ENCODE measurements at regions not wholly inside any gene's neighbourhood (a gene's known extent, or its start where the extent isn't known, plus 50 kb on each side); places are given as distances from the start of the nearest gene placed in this dataset.

DNA sequence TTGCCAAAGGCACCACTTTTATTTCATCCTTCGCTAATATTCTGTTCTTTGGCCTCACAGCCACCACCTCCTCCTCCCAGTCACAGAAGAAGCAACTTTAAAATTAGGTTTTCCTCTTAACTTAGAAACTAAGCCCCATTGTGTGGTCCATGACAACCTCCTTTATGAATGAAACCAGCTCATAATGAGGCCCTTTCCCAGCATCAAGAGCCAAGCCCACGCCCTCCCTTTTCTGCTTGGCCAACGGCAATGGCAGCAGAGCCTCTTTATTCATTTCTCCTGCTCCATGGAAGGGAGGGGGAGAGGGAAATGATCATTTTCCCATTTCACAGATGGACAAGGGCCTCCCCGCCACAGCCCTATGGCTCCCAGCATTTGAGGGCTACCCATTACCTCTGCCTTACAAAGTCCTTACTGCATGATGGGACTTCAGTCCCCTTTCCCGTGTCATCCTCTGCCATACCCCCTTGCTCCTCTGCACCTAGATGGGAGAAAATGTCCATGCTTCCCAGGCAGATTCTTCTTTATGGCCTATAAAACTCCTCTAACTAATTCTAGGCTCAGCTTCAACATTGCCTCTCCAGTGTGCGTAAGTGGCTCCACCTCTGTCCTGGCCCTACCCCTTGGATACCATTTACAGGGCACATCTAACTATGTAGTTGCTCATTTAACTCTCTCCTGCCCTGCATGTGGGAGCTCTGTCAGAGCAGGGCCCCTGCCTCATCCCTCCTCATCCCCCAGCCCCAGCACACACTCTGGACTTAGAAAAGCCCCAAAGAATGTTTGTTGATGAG, 475.5 kb downstream of the RPS24 start:
- H3K27me3 ChIP-seq (ENCODE audit: control insufficient read depth in 3 of 3, insufficient read depth in 3 of 3, low read depth in 1 of 3, low read length in 3 of 3): no peaks in the 10 kb centered on the region
- H2BK5ac ChIP-seq (ENCODE audit: low read length): no peak overlapping the region
- H2BK120ac ChIP-seq (ENCODE audit: low read depth, low read length): no peak overlapping the region
- no peak overlapping the region for H3K14ac ChIP-seq (ENCODE audit: low read length)
- WGBS, 2 donors (ENCODE audit: extremely low coverage in 2 of 2, insufficient read length in 2 of 2, insufficient replicate concordance in 1 of 2): no CpG with 5 or more reads among the region's 6 CpGs
- H3K4ac ChIP-seq (ENCODE audit: low read length): no peak overlapping the region
- H3K9me3 ChIP-seq (replicated peaks in 1 of 2; ENCODE audit: control insufficient read depth in 2 of 2, insufficient read depth in 1 of 2, low read depth in 1 of 2, low read length in 2 of 2): no peaks in the 10 kb centered on the region
- H4K91ac ChIP-seq (ENCODE audit: low read depth, low read length, poor library complexity): no peak overlapping the region
- H3K9ac ChIP-seq (ENCODE audit: low read depth, low read length, poor library complexity): no peak overlapping the region
- no peaks in the 10 kb centered on the region for H3K79me1 ChIP-seq (ENCODE audit: low read depth, low read length)
- peak overlapping the region; percentile 41 for H3K18ac ChIP-seq (ENCODE audit: low read length)
- no peak overlapping the region for H3K27ac ChIP-seq (replicated peaks; ENCODE audit: low read length)
- H2AFZ ChIP-seq (ENCODE audit: low read length): peak overlapping the region; percentile 27
- no peak overlapping the region for H4K8ac ChIP-seq (ENCODE audit: low read depth, low read length)
- H3K23ac ChIP-seq (ENCODE audit: low read depth, low read length, poor library complexity): no peak overlapping the region
- no peak for DNase-seq (ENCODE audit: low spot score)
- no peak overlapping the region for H3K4me2 ChIP-seq (ENCODE audit: insufficient read depth, low read length, poor library complexity, severe bottlenecking)
- peak overlapping the region; percentile 17 for H2BK12ac ChIP-seq (ENCODE audit: low read length)
- H2AK5ac ChIP-seq (ENCODE audit: low read depth, low read length): peak overlapping the region; percentile 16
- H3K4me1 ChIP-seq (ENCODE audit: control insufficient read depth in 2 of 2, insufficient read depth in 1 of 2, low read depth in 1 of 2, low read length in 2 of 2): peaks cover 17 to 24% of the 10 kb centered on the region in 2 donors
- no peak overlapping the region for H3K4me3 ChIP-seq (ENCODE audit: low read length in 2 of 2)
- no peaks in the 10 kb centered on the region for H3K36me3 ChIP-seq (replicated peaks in 1 of 2; ENCODE audit: control insufficient read depth in 2 of 2, insufficient read depth in 2 of 2, low read length in 2 of 2)
- H2BK15ac ChIP-seq (ENCODE audit: low read length): no peak overlapping the region

DNA sequence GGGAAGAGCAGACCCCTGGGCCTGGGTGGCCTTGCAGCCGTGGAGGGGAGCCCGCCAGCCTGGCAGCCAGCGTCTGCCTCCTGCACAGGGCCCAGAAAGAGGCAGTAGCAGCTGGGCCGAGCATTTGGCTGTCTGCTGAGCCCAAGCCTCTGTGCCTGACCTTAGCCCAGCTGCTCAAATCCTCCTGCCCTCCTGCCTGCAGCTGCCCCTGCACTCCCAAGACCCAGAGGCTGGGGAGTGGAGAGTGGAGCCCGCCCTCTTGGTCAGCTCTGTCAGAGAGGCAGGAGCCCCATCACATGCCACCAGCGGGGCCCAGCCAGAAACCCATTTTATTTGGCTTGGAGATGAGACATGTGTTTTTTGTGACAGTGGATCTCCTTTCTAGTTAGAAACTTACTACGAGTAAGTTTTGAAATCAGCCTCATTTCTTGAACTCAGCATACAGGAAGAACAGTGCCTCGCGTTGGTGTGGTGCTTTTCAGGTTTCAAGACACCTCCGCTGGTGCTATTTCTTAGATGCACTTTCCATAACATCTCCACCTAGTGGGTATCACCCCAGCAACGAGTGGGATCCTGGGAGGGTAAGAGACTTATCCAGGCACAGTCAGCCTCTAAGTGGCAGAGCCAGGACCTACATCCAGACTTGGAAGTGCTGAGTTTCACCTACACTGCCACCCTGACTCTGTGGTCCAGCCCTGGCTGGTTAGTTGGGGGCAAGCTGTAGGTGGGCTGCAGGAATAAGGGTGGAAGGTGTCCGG, 477.1 kb downstream of the RPS24 start:
- Histone ChIP-seq H4K8ac (ENCODE audit: low read depth, low read length) (no peak overlapping the region), H4K91ac (ENCODE audit: low read depth, low read length, poor library complexity) (no peak overlapping the region), H3K4me2 (ENCODE audit: insufficient read depth, low read length, poor library complexity, severe bottlenecking) (no peak overlapping the region), H3K18ac (ENCODE audit: low read length) (peak overlapping the region; percentile 69), H3K79me1 (ENCODE audit: low read depth, low read length) (no peaks in the 10 kb centered on the region), H3K14ac (ENCODE audit: low read length) (no peak overlapping the region), H3K23ac (ENCODE audit: low read depth, low read length, poor library complexity) (no peak overlapping the region), H3K9me3 (replicated peaks in 1 of 2; ENCODE audit: control insufficient read depth in 2 of 2, insufficient read depth in 1 of 2, low read depth in 1 of 2, low read length in 2 of 2) (no peaks in the 10 kb centered on the region), H3K4me3 (ENCODE audit: low read length in 2 of 2) (no peak overlapping the region), H3K27me3 (ENCODE audit: control insufficient read depth in 3 of 3, insufficient read depth in 3 of 3, low read depth in 1 of 3, low read length in 3 of 3) (no peaks in the 10 kb centered on the region), H2BK120ac (ENCODE audit: low read depth, low read length) (no peak overlapping the region), H2AK5ac (ENCODE audit: low read depth, low read length) (no peak overlapping the region), H3K36me3 (replicated peaks in 1 of 2; ENCODE audit: control insufficient read depth in 2 of 2, insufficient read depth in 2 of 2, low read length in 2 of 2) (no peaks in the 10 kb centered on the region), H3K4me1 (ENCODE audit: control insufficient read depth in 2 of 2, insufficient read depth in 1 of 2, low read depth in 1 of 2, low read length in 2 of 2) (peaks cover 17 to 21% of the 10 kb centered on the region in 2 donors), H2BK12ac (ENCODE audit: low read length) (no peak overlapping the region), H3K9ac (ENCODE audit: low read depth, low read length, poor library complexity) (no peak overlapping the region), H3K27ac (replicated peaks; ENCODE audit: low read length) (no peak overlapping the region), H2BK15ac (ENCODE audit: low read length) (no peak overlapping the region), H2BK5ac (ENCODE audit: low read length) (no peak overlapping the region), H3K4ac (ENCODE audit: low read length) (no peak overlapping the region), H2AFZ (ENCODE audit: low read length) (peak overlapping the region; percentile 66)
- no CpG with 5 or more reads among the region's 12 CpGs for WGBS, 2 donors (ENCODE audit: extremely low coverage in 2 of 2, insufficient read length in 2 of 2, insufficient replicate concordance in 1 of 2)
- DNase-seq (ENCODE audit: low spot score): no peak

DNA sequence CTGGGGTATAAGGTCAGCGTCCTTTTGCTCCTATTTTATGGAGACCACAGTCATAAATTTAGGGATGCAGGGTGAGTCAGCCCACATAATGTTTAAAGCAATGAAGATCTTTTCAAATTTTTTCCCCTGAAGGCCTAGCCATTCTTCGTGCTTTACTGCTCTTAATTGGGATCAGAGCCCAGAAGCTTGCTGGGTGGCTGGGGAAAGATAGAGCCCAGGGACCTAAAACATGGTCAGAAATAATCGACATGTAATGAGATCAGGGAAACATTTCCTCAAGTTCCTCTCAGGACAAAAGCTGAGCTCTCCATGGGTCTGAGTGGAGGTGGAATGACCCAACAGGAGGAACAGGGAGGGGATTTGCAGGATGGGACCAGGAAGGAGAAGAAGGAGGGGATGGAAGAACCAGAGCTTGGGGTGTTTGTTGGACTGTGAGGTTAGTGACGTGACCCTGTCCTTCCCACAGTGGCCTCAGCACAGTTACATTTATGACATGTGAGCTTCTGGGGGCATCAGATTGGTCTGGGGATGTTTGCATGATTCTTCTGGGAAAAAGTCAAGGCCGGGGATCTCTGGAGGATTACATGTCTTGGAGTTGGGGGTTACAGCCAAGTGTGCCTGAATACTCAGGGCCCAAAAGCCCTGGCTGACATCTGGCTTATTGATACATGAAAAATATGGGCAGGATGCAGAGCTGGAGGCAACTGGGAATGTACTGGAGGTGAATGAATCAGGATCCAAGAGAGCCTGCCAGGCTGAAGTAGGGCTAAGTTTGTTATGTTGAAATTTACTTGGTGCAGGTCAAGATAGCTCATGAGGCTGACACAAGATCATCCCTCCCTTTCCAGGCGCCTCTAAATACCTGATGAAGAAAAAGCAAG, 477.9 kb downstream of the RPS24 start:
- Histone ChIP-seq H3K14ac (ENCODE audit: low read length) (no peak overlapping the region), H3K4me1 (ENCODE audit: control insufficient read depth in 2 of 2, insufficient read depth in 1 of 2, low read depth in 1 of 2, low read length in 2 of 2) (peaks cover 17 to 21% of the 10 kb centered on the region in 2 donors), H2BK5ac (ENCODE audit: low read length) (no peak overlapping the region), H2BK12ac (ENCODE audit: low read length) (no peak overlapping the region), H2AFZ (ENCODE audit: low read length) (no peak overlapping the region), H3K9me3 (replicated peaks in 1 of 2; ENCODE audit: control insufficient read depth in 2 of 2, insufficient read depth in 1 of 2, low read depth in 1 of 2, low read length in 2 of 2) (no peaks in the 10 kb centered on the region), H3K4me2 (ENCODE audit: insufficient read depth, low read length, poor library complexity, severe bottlenecking) (no peak overlapping the region), H3K27ac (replicated peaks; ENCODE audit: low read length) (no peak overlapping the region), H3K27me3 (ENCODE audit: control insufficient read depth in 3 of 3, insufficient read depth in 3 of 3, low read depth in 1 of 3, low read length in 3 of 3) (no peaks in the 10 kb centered on the region), H2AK5ac (ENCODE audit: low read depth, low read length) (no peak overlapping the region), H2BK120ac (ENCODE audit: low read depth, low read length) (no peak overlapping the region), H3K79me1 (ENCODE audit: low read depth, low read length) (no peaks in the 10 kb centered on the region), H3K36me3 (replicated peaks in 1 of 2; ENCODE audit: control insufficient read depth in 2 of 2, insufficient read depth in 2 of 2, low read length in 2 of 2) (no peaks in the 10 kb centered on the region), H3K23ac (ENCODE audit: low read depth, low read length, poor library complexity) (no peak overlapping the region), H3K9ac (ENCODE audit: low read depth, low read length, poor library complexity) (no peak overlapping the region), H3K4me3 (ENCODE audit: low read length in 2 of 2) (no peak overlapping the region), H3K18ac (ENCODE audit: low read length) (no peak overlapping the region), H3K4ac (ENCODE audit: low read length) (no peak overlapping the region), H2BK15ac (ENCODE audit: low read length) (no peak overlapping the region), H4K8ac (ENCODE audit: low read depth, low read length) (no peak overlapping the region), H4K91ac (ENCODE audit: low read depth, low read length, poor library complexity) (no peak overlapping the region)
- WGBS, 2 donors (ENCODE audit: extremely low coverage in 2 of 2, insufficient read length in 2 of 2, insufficient replicate concordance in 1 of 2): no CpG with 5 or more reads among the region's 6 CpGs
- DNase-seq (ENCODE audit: low spot score): no peak

All from neuronal stem cell (in vitro differentiated cells).